GM23338 (cell line): ENCODE measurements at regions not wholly inside any gene's neighbourhood (a gene's known extent, or its start where the extent isn't known, plus 50 kb on each side); places are given as distances from the start of the nearest gene placed in this dataset.
A peak's percentile ranks its signal among the peaks of the same experiment; 100 is the strongest.

Experiments
- ATAC-seq: fragments of 200-7000 bp; cut with Tn5 transposase; 3 replicates; pipeline ENCODE4 v1.9.1; 2020
- DNase-seq: peaks from one replicate; pipeline ENCODE4 v3.0.0-alpha.2; 2015; ENCODE audit warnings: low spot score
- H2AFZ ChIP-seq: fragments of 200-600 bp; sonication (generic); 2 replicates; pipeline ENCODE4 v1.8.0; 2016; ENCODE audit warnings: antibody characterized with exemption, mild to moderate bottlenecking, moderate library complexity
- H3F3A ChIP-seq: fragments of 200-600 bp; sonication (generic); replicated peaks from 2 replicates; pipeline ENCODE4 v1.8.0; 2017; ENCODE audit warnings: antibody characterized with exemption, mixed run types, low read depth
- H3K27ac ChIP-seq: fragments of 200-600 bp; sonication (generic); 2 replicates; pipeline ENCODE4 v1.6.1; 2016; ENCODE audit warnings: low read depth
- H3K27me3 ChIP-seq: fragments of 200-600 bp; sonication (generic); 2 replicates; pipeline ENCODE4 v1.8.0; 2016; ENCODE audit warnings: mild to moderate bottlenecking, mixed run types, moderate library complexity; ENCODE audit not compliant: insufficient read depth
- H3K36me3 ChIP-seq: fragments of 200-600 bp; sonication (generic); 2 replicates; pipeline ENCODE4 v1.8.0; 2016; ENCODE audit warnings: mild to moderate bottlenecking; ENCODE audit not compliant: insufficient read depth
- H3K4me1 ChIP-seq: fragments of 200-600 bp; sonication (generic); 2 replicates; pipeline ENCODE4 v1.8.0; 2016; ENCODE audit warnings: mild to moderate bottlenecking, moderate library complexity; ENCODE audit not compliant: insufficient read depth
- H3K4me2 ChIP-seq: fragments of 200-600 bp; sonication (generic); 2 replicates; pipeline ENCODE4 v1.7.1; 2017; ENCODE audit warnings: mixed run types
- H3K4me3 ChIP-seq: fragments of 200-600 bp; sonication (generic); 2 replicates; pipeline ENCODE4 v1.6.1; 2016; ENCODE audit warnings: mixed run types
- H3K79me2 ChIP-seq: fragments of 200-600 bp; sonication (generic); replicated peaks from 2 replicates; pipeline ENCODE4 v1.8.0; 2017; ENCODE audit warnings: mild to moderate bottlenecking; ENCODE audit not compliant: insufficient read depth
- H3K9me2 ChIP-seq: fragments of 200-600 bp; sonication (generic); 2 replicates; pipeline ENCODE4 v1.8.0; 2017; ENCODE audit not compliant: insufficient read depth
- H4K20me1 ChIP-seq: fragments of 200-600 bp; sonication (generic); replicated peaks from 2 replicates; pipeline ENCODE4 v1.8.0; 2017; ENCODE audit warnings: mild to moderate bottlenecking; ENCODE audit not compliant: insufficient read depth
- H3K27ac Mint-ChIP-seq: 2 replicates; pipeline ENCODE4 v1.8.0; 2020; ENCODE audit warnings: inconsistent platforms, mild to moderate bottlenecking, moderate library complexity, mixed read lengths
- H3K27me3 Mint-ChIP-seq: 3 replicates; pipeline ENCODE4 v1.8.0; 2022; ENCODE audit warnings: low read depth, mild to moderate bottlenecking, moderate library complexity, mixed read lengths, inconsistent platforms; ENCODE audit not compliant: insufficient read depth, poor library complexity
- H3K36me3 Mint-ChIP-seq: 3 replicates; pipeline ENCODE4 v1.8.0; 2021; ENCODE audit warnings: low read depth, mild to moderate bottlenecking, inconsistent platforms, moderate library complexity, mixed read lengths
- H3K4me1 Mint-ChIP-seq: 3 replicates; pipeline ENCODE4 v1.8.0; 2020; ENCODE audit warnings: mild to moderate bottlenecking, inconsistent platforms, mixed read lengths
- H3K4me3 Mint-ChIP-seq: 3 replicates; pipeline ENCODE4 v1.8.0; 2021; ENCODE audit warnings: moderate library complexity, mild to moderate bottlenecking, inconsistent platforms, mixed read lengths
- H3K9me3 Mint-ChIP-seq: 3 replicates; pipeline ENCODE4 v1.8.0; 2020; ENCODE audit warnings: moderate library complexity, mild to moderate bottlenecking, inconsistent platforms, mixed read lengths
- CREB1 ChIP-seq: fragments of 250-450 bp; sonication (Bioruptor Pico); IDR thresholded peaks from 2 replicates; pipeline ENCODE4 v1.5.0; 2020; ENCODE audit warnings: low read depth, mild to moderate bottlenecking, moderate library complexity
- CTCF ChIP-seq, 2 experiments: fragments of 200-600 bp in 1 of 2; sonication (generic) in 1 of 2; conservative IDR thresholded peaks; 2 replicates each; pipeline versions ENCODE4 v1.5.1 to v1.6.1; 2016 to 2017; ENCODE audit warnings: antibody characterized with exemption in 2 of 2, low read depth in 2 of 2, mild to moderate bottlenecking in 2 of 2, moderate library complexity in 1 of 2
- EZH2 ChIP-seq: fragments of 200-600 bp; sonication (generic); IDR thresholded peaks from one replicate; pipeline ENCODE4 v1.8.0; 2017; ENCODE audit warnings: antibody characterized with exemption, mild to moderate bottlenecking, low read depth; ENCODE audit not compliant: unreplicated experiment
- EZH2phosphoT487 ChIP-seq: fragments of 200-600 bp; sonication (generic); IDR thresholded peaks from one replicate; pipeline ENCODE4 v1.8.1; 2018; ENCODE audit warnings: antibody characterized with exemption; ENCODE audit not compliant: unreplicated experiment
- JUNB ChIP-seq: IDR thresholded peaks from one replicate; pipeline ENCODE4 v1.6.1; 2016; ENCODE audit warnings: antibody characterized with exemption; ENCODE audit not compliant: unreplicated experiment
- NANOG ChIP-seq: IDR thresholded peaks from 2 replicates; pipeline ENCODE4 v1.6.1; 2016; ENCODE audit warnings: antibody characterized with exemption, borderline replicate concordance
- POLR2AphosphoS5 ChIP-seq: IDR thresholded peaks from 2 replicates; pipeline ENCODE4 v1.6.1; 2016; ENCODE audit warnings: antibody characterized with exemption, low read depth
- REST ChIP-seq: IDR thresholded peaks from one replicate; pipeline ENCODE4 v1.6.1; 2018; ENCODE audit warnings: antibody characterized with exemption; ENCODE audit not compliant: unreplicated experiment
- ZNF114 ChIP-seq: fragments of 250-450 bp; sonication (Bioruptor Pico); IDR thresholded peaks from 2 replicates; pipeline ENCODE4 v1.5.0; 2020; ENCODE audit warnings: mild to moderate bottlenecking, moderate library complexity
- ZNF331 ChIP-seq: fragments of 250-450 bp; sonication (Bioruptor Pico); IDR thresholded peaks from 2 replicates; pipeline ENCODE4 v1.5.0; 2020; ENCODE audit warnings: low read depth, mild to moderate bottlenecking, moderate library complexity
- ZNF462 ChIP-seq: fragments of 250-450 bp; sonication (Bioruptor Pico); IDR thresholded peaks from 2 replicates; pipeline ENCODE4 v1.5.0; 2020; ENCODE audit warnings: mild to moderate bottlenecking, moderate library complexity

- TF ChIP-seq REST (no peak), NANOG (no peak)
Observed at GRCh38 chr4:149062997-149063396, 620.8 kb upstream of the NR3C2 start (continued).

DNA sequence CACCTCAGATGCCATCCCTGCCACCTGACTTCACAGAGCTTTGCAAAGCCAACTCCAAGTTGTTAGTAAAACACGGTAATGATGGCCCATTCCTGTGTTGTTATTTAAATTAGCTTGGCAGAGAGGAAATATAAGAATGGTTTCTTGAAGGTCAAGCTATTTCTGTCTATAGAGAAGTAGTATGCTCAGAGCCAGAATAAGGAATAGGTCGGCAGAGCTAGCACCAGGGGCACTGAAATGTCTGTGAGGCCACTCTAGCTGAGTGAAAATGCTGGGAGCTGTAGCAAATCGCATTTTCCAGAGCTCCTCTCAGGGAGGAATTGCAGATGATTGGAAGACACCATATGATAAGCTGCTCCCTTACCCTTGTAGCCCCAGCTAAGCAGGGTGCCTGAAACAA lies 615.4 kb upstream of the NR3C2 start:
- no peak for DNase-seq
- ATAC-seq: no peak
- no peak overlapping the region for H3K4me3 ChIP-seq
- peak overlapping the region; percentile 70; the same call in 1 of the 2 replicates for H2AFZ ChIP-seq
- no peaks in the 10 kb centered on the region for H3K9me2 ChIP-seq
- Mint-ChIP-seq H3K27ac (no peak overlapping the region), H3K27me3 (no peaks in the 10 kb centered on the region), H3K4me1 (peaks cover 2% of the 10 kb centered on the region; the same call in 1 of the 3 replicates), H3K9me3 (no peaks in the 10 kb centered on the region), H3K4me3 (no peak overlapping the region), H3K36me3 (no peaks in the 10 kb centered on the region)
- H3K4me2 ChIP-seq: no peak overlapping the region
- no peaks in the 10 kb centered on the region for H4K20me1 ChIP-seq
- H3K27ac ChIP-seq: no peak overlapping the region
- H3K27me3 ChIP-seq: no peaks in the 10 kb centered on the region
- no peaks in the 10 kb centered on the region for H3K36me3 ChIP-seq
- no peaks in the 10 kb centered on the region for H3F3A ChIP-seq
- no peaks in the 10 kb centered on the region for H3K79me2 ChIP-seq
- no peaks in the 10 kb centered on the region for H3K4me1 ChIP-seq
- TF ChIP-seq ZNF331 (CRISPR knock-in tag) (no peak), CREB1 (CRISPR knock-in tag) (no peak), ZNF462 (CRISPR knock-in tag) (no peak), CTCF (conservative IDR thresholded peaks at IDR 0.05; ENCODE audit: low read depth in 2 of 2) (no peak), ZNF114 (CRISPR knock-in tag) (no peak), REST (no peak), POLR2AphosphoS5 (no peak), EZH2phosphoT487 (no peak), JUNB (no peak), EZH2 (no peak)
